ENCODE measurements at regions not wholly inside any gene's neighbourhood (a gene's known extent, or its start where the extent isn't known, plus 50 kb on each side); places are given as distances from the start of the nearest gene placed in this dataset.
"Not testable (repeated sequence)": the region's sequence is repeated elsewhere in the genome, so short reads cannot be mapped to it uniquely, and the experiment has no call there.

DNA sequence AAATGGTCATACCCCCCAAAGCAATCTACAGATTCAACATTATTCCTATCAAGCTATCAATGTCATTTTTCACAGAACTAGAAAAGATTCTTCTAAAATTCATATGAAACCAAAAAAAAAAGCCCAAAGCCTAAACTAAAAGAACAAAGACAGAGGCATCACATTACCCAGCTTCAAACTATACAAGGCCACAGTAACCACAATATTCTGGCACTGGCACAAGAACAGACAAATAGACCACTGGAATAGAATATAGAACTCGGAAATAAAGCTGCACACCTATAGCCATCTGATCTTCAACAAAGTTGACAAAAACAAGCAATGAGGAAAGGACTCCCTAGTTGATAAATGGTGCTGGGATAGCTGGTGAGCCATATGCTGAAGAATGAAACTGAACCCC lies 89.2 kb upstream of the PCED1B start:
- DNase-seq = no peak

DNA sequence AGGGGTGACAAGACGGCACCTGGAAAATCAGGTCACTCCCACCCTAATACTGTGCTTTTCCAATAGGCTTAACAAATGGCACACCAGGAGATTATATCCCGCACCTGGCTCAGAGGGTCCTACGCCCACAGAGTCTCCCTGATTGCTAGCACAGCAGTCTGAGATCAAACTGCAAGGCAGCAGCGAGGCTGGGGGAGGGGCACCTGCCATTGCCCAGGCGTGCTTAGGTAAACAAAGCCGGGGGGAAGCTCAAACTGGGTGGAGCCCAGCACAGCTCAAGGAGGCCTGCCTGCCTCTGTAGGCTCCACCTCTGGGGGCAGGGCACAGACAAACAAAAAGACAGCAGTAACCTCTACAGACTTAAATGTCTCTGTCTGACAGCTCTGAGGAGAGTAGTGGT lies 87.4 kb upstream of the PCED1B start:
- not testable (repeated sequence) for DNase-seq

DNA sequence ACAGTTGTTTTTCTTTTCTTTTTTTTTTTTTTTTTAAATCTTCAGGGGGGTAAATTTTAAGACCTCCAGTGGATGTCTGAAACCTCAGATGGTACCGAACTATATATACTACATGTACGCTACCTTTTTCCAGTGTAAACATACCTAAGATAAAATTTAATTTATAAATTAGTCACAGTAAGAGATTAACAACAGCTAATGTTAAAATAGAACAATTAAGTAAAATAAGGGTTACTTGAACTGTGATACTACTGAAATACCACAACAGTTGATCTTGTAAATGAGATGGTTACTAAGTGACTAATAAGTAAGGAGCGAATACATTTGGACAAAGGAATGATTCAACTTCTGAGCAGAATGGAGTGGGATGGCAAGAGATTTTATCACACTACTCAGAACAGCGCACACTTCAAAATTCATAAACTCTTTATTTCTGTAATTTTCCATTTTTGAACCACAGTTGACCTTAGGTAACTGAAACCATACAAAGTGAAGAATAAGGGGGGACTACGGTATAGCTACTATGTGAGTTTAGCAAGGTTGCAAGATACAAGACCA lies 80.5 kb upstream of the PCED1B start:
- no peak for DNase-seq

DNA sequence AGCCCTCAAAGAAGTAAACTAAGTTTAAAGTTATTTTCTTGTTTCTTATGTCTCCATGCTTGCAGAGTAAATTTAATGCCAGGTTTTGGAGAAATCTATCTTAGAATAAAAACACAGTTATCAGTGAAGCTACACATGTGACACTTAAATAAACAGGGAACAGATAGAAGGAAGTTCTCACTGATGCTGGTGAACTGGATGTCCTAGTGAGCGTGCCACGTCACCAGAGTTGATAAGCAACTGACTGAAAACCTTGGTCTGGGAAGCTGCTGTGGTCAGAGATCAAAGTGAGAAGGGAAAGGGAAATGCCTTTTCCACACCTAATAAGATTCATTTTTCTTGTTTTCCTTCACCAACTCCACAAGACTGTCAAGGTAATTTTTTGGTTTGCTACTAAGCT lies 74.8 kb upstream of the PCED1B start:
- no peak for DNase-seq

DNA sequence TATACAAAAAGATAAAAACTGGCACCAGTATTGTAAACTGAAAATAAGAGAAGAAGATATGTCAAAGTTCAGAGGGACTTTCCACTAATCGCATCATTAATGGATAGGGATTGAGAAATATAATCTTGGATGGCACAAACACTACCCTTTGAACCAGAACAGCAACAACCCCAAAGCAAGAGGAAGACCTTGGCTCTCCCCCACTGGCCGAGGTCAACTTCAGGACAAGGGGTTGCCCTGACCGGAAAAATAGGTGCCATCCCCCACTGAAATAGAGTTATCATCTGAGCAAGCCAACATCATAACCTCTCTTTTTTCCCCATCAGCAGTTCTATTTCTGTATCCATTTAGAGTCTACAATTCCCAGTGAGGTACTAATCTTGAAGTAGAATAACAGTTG lies 72.4 kb upstream of the PCED1B start:
- no peak for DNase-seq

DNA sequence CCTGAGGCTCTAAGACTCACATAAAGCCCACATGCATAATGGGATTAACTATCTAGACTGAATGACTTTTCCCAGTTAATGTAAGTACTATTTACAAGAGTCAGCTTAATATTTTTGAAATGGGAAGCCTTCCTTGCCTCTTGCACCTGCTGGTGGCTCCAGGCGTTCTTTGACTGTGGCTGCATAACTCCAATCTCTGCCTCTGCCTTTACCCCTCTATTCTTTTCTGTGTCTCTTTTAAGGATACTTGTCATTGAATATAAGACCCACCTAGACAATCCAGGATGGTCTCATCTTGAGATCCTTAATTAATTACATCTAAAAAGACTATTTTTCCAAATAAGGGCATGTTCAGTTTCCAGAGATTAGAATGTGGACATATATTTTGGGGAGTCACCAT lies 66.9 kb upstream of the PCED1B start:
- DNase-seq = no peak

DNA sequence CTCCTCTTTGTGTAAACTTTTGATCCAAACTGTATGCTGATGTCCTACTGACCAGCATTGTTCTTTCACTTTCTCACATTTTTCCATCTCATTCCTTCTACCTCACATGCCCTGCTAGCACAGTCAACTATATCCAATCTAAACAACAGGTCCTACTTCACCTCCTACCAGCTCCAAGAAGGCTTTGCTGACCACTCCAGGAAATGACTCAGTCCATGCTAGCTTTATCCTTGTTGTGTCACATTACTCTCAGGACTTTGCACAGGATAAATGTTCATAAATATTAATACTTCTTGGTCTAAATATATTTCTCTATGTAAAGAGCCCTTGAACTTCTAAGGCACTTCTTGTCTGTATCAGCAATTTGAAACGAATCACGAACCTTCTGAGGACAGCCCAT lies 64.9 kb upstream of the PCED1B start:
- DNase-seq = no peak

DNA sequence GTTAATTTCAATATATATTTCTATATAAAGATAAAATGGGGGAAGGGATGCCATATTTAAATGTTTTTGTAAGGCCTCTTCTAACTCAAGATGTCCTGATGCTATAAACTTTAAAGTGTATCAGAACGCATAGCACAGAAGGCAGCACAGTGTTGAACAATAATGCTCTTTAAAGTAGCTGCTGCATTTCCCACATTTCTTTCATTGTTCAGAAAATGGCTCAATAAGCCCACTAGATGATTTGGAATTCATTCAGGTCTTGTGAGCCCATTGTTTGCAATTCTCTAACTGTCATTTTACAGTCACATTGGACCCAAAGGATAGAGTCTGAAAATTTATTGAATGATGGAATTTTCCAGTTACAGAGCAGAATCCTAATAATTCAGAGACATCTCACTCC lies 64.0 kb upstream of the PCED1B start:
- DNase-seq = no peak

DNA sequence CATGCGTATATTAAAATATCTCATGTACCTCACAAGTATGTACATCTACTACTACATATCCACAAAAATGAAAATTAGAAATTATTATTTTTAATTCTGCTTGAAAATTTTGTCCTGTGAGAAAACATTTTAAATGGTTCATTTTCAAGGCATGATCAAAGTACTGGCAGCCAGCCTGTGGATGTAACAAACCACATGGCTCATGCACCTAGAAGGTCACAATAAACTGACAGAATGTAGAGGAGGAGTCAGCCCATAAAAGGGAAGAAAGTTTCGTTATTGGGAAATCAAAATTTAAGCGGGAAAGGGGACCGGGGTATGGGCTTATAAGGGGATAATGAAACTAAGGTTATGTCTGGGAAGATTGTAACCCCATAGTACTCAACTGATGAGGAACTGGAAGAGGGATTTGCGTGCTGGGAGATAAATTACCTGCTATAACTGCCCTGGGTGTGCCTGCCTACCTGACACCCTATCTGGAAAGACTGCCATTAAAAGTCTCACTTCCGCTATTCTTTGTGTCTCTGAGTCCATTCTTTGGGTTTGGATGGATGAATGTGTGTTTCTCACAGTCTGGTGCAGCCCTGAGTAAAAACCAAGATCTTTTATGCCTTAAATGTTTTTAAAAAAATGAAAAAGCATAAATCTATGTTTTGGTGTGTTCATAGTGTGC lies 62.2 kb upstream of the PCED1B start:
- no peak for DNase-seq

DNA sequence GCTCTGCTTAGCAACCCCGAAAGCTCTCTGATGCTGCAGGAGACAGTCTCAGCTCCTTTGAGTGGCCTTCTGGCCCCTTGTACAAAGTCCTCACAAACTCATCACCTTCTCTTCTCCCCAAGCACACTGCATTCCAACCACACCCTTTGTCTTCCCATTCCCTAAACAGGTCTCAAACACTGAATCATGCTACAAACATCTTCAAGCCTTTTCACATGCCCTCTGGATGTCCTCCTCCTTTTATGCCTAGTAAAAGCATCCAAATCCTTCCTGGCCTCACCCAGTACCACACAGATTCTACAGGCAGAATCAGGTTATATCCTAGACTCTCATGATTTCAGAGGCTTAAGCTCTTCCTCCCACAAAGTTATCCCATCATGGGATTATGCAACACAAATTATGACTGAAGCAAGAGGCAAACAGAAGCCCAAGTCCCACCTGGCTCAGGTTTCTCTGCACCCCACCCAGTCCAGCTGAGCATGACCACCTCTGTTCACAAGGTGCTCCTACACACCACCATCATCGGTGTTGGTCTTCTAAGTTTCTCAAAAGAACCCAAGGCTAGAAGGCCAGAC lies 61.4 kb upstream of the PCED1B start:
- no peak for DNase-seq

DNA sequence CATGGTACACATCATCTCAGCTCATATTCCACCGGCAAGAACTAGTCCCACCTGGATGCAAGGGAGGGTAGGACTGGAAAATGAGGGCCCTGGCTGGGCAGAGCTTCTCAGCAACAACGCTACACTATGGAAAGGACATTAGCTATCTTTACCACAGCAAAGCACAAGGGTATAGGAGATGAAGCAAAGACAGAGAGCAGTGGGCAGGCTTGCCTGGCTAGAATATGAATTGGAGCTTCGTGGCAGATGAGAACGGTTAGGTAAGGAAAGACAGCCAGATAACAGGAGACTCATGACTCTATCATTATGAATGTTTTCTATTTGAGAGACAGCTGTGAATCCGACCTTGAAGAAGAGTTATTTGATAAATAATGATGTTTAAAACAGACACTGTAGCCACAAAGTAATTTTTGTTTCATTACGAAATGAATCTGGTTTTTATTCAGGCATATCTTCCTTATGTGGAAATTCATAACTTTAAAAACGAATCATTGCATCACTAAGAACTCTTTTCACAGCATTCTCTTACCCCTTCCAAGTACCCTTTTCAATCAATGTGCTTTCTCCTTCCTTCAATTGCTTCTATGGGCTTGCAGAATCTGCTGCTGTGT lies 59.1 kb upstream of the PCED1B start:
- no peak for DNase-seq

DNA sequence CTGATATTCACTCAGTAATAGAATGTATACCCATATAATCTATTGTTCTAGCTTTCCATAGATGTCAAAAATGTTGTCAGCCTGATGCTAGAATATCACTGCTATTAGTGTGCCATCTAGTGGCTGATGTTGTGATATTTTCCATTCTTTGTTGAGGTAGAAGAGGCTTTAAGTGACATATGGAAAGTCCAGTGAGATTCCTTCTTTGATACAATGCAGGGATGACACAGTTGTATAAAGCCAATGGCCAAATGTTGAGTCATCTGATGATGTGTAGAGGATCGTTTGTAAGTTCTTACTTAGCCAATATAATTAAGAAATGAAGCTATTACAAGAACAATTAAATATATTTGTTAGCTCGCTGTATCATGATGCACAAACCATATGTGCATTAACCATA lies 58.1 kb upstream of the PCED1B start:
- no peak for DNase-seq

DNA sequence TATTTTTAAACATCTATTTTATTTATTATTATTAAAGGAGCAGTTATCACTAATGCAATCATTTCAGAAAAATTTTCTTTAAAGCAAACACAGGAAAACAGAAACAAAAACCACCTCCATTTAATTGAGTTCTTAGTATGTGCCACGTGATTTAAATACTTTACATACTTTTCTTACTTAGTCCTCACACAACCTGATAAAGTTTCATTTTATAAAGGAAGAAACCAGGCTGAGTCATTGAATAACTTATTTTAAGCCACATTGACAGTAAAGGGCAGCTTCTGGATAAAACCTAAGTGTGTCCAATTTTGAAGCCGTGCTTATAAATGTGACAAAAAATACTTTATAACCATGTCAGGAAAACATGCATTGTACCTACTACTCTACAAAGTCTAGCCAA lies 57.1 kb upstream of the PCED1B start:
- no peak for DNase-seq

DNA sequence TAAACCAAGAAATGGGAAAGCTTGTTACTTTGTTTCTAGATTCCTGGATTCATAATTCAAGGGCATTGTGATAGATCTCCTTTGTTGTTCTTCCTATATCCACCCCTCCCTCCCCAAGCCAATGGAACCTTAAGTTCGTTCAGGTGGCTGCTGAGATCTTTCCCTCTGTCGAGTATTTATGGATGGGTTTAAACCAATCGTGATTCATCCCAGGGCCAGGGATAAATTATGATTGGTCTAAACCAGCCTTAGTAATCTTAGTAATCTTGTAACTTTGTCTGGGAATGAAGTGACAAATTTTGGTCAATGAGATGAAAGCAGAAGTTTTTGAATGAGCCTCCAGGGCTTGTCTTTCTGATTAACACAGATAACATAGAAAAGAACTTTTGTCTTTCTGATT lies 56.1 kb upstream of the PCED1B start:
- DNase-seq = no peak

DNA sequence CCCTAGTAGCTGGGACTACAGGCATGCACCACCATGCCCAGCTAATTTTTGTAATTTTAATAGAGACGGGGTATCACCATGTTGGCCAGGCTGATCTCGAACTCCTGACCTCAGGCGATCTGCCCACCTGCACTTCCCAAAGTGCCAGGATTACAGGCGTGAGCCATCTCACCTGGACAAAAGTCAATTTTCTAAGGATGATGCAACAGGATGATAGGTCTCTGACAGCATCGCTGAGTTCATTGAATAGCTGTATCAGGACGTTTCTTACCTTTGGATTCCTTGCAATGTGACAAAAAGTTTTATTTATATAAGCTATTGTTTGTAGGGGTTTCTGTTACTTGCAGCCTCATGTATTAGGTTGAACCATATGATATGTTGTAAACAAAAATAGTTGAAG lies 55.5 kb upstream of the PCED1B start:
- DNase-seq = no peak

DNA sequence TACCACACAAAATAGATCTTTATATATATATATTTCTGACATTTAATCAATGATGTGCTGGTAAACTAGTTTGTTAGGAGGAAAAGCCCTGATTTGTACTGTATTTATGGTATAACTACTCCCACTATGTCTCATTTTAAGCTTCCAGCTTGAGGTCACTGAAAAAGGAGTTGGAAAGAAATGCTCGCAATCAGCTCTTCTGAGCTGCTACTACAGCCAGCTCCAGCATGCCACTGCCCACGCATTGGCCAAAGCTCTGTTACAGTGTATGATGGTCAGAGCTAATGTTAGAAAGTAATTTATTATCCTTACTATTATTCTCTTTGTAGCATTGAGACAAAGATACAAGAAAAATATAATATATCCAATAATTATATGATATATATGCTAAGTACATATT lies 55.0 kb upstream of the PCED1B start:
- DNase-seq = no peak

DNA sequence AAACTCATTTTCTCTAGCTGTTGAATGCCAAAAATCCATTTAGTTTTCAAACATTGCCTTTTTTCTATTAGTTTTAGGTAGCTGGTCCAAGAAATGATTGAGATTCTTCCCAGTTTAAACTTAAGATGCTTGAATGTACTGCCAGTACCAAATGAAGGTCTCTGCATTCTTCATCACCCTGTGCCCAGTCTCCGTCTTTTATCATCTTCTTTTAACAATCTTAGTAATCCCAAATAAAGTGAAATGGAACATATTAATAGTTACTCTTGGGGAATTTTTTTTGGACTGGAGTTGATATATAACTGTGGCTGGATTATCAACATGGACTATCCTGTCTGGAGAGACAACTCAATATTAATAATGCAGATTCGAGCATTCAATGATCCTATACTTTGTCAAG lies 54.1 kb upstream of the PCED1B start:
- no peak for DNase-seq

DNA sequence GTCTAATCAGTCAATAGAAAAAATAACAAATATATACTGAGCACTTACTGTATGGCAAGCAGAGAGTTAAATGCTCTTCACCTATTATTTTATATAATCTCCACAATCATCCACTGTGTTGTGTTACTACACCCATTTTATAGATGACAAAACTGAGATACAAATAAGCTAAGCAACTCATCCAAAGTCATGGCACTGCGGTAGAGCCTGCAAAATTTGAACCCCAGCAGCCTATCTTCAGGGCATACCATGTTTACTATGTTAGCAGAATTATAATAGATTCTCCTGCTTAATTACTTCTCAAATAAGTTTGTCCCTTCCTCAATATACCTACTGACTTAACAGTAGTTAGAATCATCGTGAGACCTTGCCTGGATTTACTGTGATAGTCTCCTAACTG lies 53.6 kb upstream of the PCED1B start:
- DNase-seq = no peak

DNA sequence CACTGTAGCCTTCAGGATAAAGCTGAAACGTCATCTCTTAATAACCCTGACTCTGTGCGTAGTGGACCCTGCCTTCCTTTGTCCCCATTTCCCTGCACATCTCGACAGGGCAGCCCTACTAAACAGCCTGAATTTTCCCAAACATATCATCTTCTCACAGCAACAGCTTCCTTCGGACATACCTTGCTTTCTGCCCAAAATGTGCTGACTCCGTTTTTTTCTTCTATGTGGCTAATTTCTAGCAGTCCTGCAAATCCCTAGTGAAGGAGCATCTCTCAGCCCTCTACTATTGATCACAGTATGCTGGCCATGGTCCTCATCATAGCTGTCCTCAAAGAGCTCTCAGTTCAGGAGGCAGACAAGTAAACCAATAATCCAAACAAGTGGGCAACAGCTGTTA lies 53.1 kb upstream of the PCED1B start:
- DNase-seq = no peak

Measured in stimulated activated CD8-positive, alpha-beta memory T cell treated with anti-CD3 and anti-CD28 coated beads, Interleukin-4, amount 100 ng/mL, for 48 hours (primary cell).